ENCODE measurements at regions not wholly inside any gene's neighbourhood (a gene's known extent, or its start where the extent isn't known, plus 50 kb on each side); places are given as distances from the start of the nearest gene placed in this dataset.

- Histone ChIP-seq H3K36me3 (no peaks in the 10 kb centered on the region), H3K4me3 (no peak overlapping the region), H3K4me1 (no peaks in the 10 kb centered on the region), H3K27ac (replicated peaks) (no peak overlapping the region), H3K27me3 (ENCODE audit: low read depth) (peaks cover 5% of the 10 kb centered on the region), H3K9me3 (replicated peaks) (peaks cover 23% of the 10 kb centered on the region)
- intact Hi-C loops (cut with micrococcal nuclease): no loop called here
- DNase-seq: no peak
- no peak for TF ChIP-seq CTCF (IDR thresholded peaks at IDR 0.05; ENCODE audit: borderline replicate concordance)
Measured at GRCh38 chr6:106757267-106757666, 127.9 kb downstream of the QRSL1 start.

GRCh38 chr6:106754215-106754614 lies 124.8 kb downstream of the QRSL1 start:
- Histone ChIP-seq H3K36me3 (no peaks in the 10 kb centered on the region), H3K27me3 (ENCODE audit: low read depth) (peaks cover 12% of the 10 kb centered on the region), H3K9me3 (replicated peaks) (peaks cover 5% of the 10 kb centered on the region), H3K4me3 (no peak overlapping the region), H3K4me1 (no peaks in the 10 kb centered on the region), H3K27ac (replicated peaks) (no peak overlapping the region)
- no peak for TF ChIP-seq CTCF (IDR thresholded peaks at IDR 0.05; ENCODE audit: borderline replicate concordance)
- intact Hi-C loops (cut with micrococcal nuclease): no loop called here
- no peak for DNase-seq

- DNase-seq: no peak
- Histone ChIP-seq H3K4me3 (no peak overlapping the region), H3K4me1 (no peaks in the 10 kb centered on the region), H3K27me3 (ENCODE audit: low read depth) (peaks cover 12% of the 10 kb centered on the region), H3K36me3 (no peaks in the 10 kb centered on the region), H3K9me3 (replicated peaks) (no peaks in the 10 kb centered on the region), H3K27ac (replicated peaks) (no peak overlapping the region)
- intact Hi-C loops (cut with micrococcal nuclease): no loop called here
- no peak for TF ChIP-seq CTCF (IDR thresholded peaks at IDR 0.05; ENCODE audit: borderline replicate concordance)
Measured at GRCh38 chr6:106752641-106753040, 123.3 kb downstream of the QRSL1 start.

- H3K27ac ChIP-seq (replicated peaks): no peak overlapping the region
- no peaks in the 10 kb centered on the region for H3K4me1 ChIP-seq
- no peak for DNase-seq
- H3K9me3 ChIP-seq (replicated peaks): no peaks in the 10 kb centered on the region
- H3K36me3 ChIP-seq: no peaks in the 10 kb centered on the region
- intact Hi-C loops (cut with micrococcal nuclease): no loop called here
- peaks cover 12% of the 10 kb centered on the region for H3K27me3 ChIP-seq (ENCODE audit: low read depth)
- no peak overlapping the region for H3K4me3 ChIP-seq
- no peak for TF ChIP-seq CTCF (IDR thresholded peaks at IDR 0.05; ENCODE audit: borderline replicate concordance)
Measured at GRCh38 chr6:106751501-106752252, 122.3 kb downstream of the QRSL1 start.

- intact Hi-C loops (cut with micrococcal nuclease): no loop called here
- Histone ChIP-seq H3K9me3 (replicated peaks) (no peaks in the 10 kb centered on the region), H3K27ac (replicated peaks) (no peak overlapping the region), H3K4me1 (no peaks in the 10 kb centered on the region), H3K4me3 (no peak overlapping the region), H3K36me3 (no peaks in the 10 kb centered on the region), H3K27me3 (ENCODE audit: low read depth) (peaks cover 14% of the 10 kb centered on the region)
- no peak for TF ChIP-seq CTCF (IDR thresholded peaks at IDR 0.05; ENCODE audit: borderline replicate concordance)
- DNase-seq: no peak
Measured at GRCh38 chr6:106750946-106751345, 121.6 kb downstream of the QRSL1 start.

All from left ventricle myocardium inferior (tissue), 1 donor.